ENCODE measurements at regions not wholly inside any gene's neighbourhood (a gene's known extent, or its start where the extent isn't known, plus 50 kb on each side); places are given as distances from the start of the nearest gene placed in this dataset.

- TF ChIP-seq CTCF (IDR thresholded peaks at IDR 0.05) (no peak), POLR2A (IDR thresholded peaks at IDR 0.05) (no peak)
These were observed 131.0 kb upstream of the BRINP1 start for GRCh38 chr9:119500072-119500771.

Measured in lower leg skin (tissue), 3 donors.